Thyroid gland (tissue), 4 donors: ENCODE measurements at regions not wholly inside any gene's neighbourhood (a gene's known extent, or its start where the extent isn't known, plus 50 kb on each side); places are given as distances from the start of the nearest gene placed in this dataset.

Source experiments
- DNase-seq, 2 donors: peaks; one replicate each; pipeline ENCODE4 v3.0.0-alpha.2; 2019
- H3K27ac ChIP-seq, 3 donors: fragments of 200-600 bp; sonication (generic); 1 replicate in 2 of 3; 2 replicates in 1 of 3; pipeline ENCODE4 v1.5.1; 2016 to 2019; ENCODE audit warnings: mild to moderate bottlenecking in 1 of 3, moderate library complexity in 1 of 3
- H3K27me3 ChIP-seq: fragments of 200-600 bp; sonication (generic); one replicate; pipeline ENCODE4 v1.5.1; 2019
- H3K36me3 ChIP-seq, 2 donors: fragments of 200-600 bp; sonication (generic); one replicate each; pipeline ENCODE4 v1.5.1; 2016 to 2019
- H3K4me1 ChIP-seq, 2 donors: fragments of 200-600 bp; sonication (generic); one replicate each; pipeline ENCODE4 v1.5.1; 2017 to 2019
- H3K4me3 ChIP-seq, 3 donors: fragments of 200-600 bp; sonication (generic); replicated peaks in 1 of 3; 1 replicate in 2 of 3; 2 replicates in 1 of 3; pipeline ENCODE4 v1.5.1; 2016; ENCODE audit warnings: mild to moderate bottlenecking in 1 of 3
- H3K9me3 ChIP-seq: fragments of 200-600 bp; sonication (generic); one replicate; pipeline ENCODE4 v1.5.1; 2017
- POLR2A ChIP-seq, 2 donors: fragments of 450-650 bp; IDR thresholded peaks; one replicate each; pipeline ENCODE4 v1.6.1; 2017; ENCODE audit warnings: antibody characterized with exemption in 2 of 2, mild to moderate bottlenecking in 2 of 2, moderate library complexity in 1 of 2
- WGBS, 2 donors: methylation state at CpG; one replicate each; pipeline ENCODE4 v1.1.5; 2017; 5-methylcytosine and 5-hydroxymethylcytosine counted together
- intact Hi-C: fragments of 100-400 bp; cut with DNase I; formaldehyde crosslinking; loops from one replicate; pipeline ENCODE4 v1.15.1; 2023
- TF ChIP-seq, protein P1 (sequence below), 6 experiments: fragments of 200-600 bp in 3 of 6; fragments of 450-650 bp in 3 of 6; sonication (generic) in 3 of 6; IDR thresholded peaks; one replicate each; pipeline ENCODE4 v1.5.1; 2016 to 2019; ENCODE audit warnings: antibody characterized with exemption in 6 of 6, mild to moderate bottlenecking in 2 of 6, inconsistent platforms in 1 of 6, moderate library complexity in 1 of 6

DNA sequence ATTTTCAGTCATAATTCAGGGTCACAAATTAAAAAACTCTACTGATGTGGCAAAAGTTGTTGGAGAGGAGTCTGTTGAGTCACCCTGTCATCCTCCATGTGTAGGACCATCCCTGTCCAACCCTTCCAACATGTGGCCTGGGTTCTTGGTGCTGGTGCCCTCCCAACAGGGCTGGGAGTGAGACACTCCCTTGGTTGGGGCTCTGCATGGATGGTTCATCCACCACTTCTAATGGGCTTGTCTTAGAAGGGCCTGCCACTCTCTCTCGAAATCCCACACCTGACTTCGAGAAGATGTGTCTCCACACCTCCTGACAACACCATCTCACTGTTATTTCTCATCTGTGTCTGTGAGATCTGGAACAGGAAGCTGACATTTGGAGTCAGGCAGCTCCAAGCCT, 312.2 kb upstream of the IRX4 start:
- Histone ChIP-seq H3K27me3 (no peaks in the 10 kb centered on the region), H3K4me3 (no peak overlapping the region), H3K27ac (no peak overlapping the region), H3K36me3 (no peaks in the 10 kb centered on the region), H3K9me3 (no peaks in the 10 kb centered on the region), H3K4me1 (peaks cover 12 to 14% of the 10 kb centered on the region in 2 donors)
- no peak for DNase-seq
- TF ChIP-seq, protein P1, sequence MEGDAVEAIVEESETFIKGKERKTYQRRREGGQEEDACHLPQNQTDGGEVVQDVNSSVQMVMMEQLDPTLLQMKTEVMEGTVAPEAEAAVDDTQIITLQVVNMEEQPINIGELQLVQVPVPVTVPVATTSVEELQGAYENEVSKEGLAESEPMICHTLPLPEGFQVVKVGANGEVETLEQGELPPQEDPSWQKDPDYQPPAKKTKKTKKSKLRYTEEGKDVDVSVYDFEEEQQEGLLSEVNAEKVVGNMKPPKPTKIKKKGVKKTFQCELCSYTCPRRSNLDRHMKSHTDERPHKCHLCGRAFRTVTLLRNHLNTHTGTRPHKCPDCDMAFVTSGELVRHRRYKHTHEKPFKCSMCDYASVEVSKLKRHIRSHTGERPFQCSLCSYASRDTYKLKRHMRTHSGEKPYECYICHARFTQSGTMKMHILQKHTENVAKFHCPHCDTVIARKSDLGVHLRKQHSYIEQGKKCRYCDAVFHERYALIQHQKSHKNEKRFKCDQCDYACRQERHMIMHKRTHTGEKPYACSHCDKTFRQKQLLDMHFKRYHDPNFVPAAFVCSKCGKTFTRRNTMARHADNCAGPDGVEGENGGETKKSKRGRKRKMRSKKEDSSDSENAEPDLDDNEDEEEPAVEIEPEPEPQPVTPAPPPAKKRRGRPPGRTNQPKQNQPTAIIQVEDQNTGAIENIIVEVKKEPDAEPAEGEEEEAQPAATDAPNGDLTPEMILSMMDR (IDR thresholded peaks at IDR 0.05) = no peak
- no peak for TF ChIP-seq POLR2A (IDR thresholded peaks at IDR 0.05)
- 80 to 89% methylated on average over 1 to 2 of the region's 2 CpGs for WGBS, 2 donors
- intact Hi-C loops = no loop called here

DNA sequence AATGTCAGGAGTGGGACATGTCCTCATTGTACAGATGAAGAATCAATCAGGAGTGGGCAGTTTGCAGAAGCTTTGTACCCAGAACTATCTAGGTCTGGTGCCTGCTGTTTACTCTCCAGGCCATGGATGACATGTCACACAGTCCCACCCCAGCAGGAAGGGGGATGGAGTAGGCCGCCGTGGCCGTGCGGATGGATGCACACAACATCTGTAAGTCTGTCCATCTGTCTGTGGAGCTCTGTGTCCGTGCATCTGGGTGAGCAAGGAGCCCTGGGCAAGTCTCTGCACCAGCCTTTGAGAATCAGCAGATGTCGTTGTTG, 311.5 kb upstream of the IRX4 start:
- intact Hi-C loops = no loop called here
- 79 to 92% methylated on average over 6 of the region's 6 CpGs for WGBS, 2 donors

GRCh38 chr5:2193542-2194235, 311.0 kb upstream of the IRX4 start:
- WGBS, 2 donors = 80% methylated on average over 10 to 11 of the region's 11 CpGs
- H3K9me3 ChIP-seq = no peaks in the 10 kb centered on the region
- no peaks in the 10 kb centered on the region for H3K27me3 ChIP-seq
- DNase-seq = no peak
- TF ChIP-seq POLR2A (IDR thresholded peaks at IDR 0.05) = no peak
- TF ChIP-seq, protein P1 (IDR thresholded peaks at IDR 0.05) = no peak
- H3K4me1 ChIP-seq = peaks cover 12 to 14% of the 10 kb centered on the region in 2 donors
- no peak overlapping the region for H3K27ac ChIP-seq
- intact Hi-C loops = no loop called here
- no peaks in the 10 kb centered on the region for H3K36me3 ChIP-seq
- H3K4me3 ChIP-seq = no peak overlapping the region

More for the DNA sequence above, 311.5 kb upstream of the IRX4 start:
- no peak overlapping the region for H3K4me3 ChIP-seq
- no peaks in the 10 kb centered on the region for H3K36me3 ChIP-seq
- H3K9me3 ChIP-seq = no peaks in the 10 kb centered on the region
- no peaks in the 10 kb centered on the region for H3K27me3 ChIP-seq
- no peak overlapping the region for H3K27ac ChIP-seq
- H3K4me1 ChIP-seq = peaks cover 12 to 14% of the 10 kb centered on the region in 2 donors
- no peak for DNase-seq
- no peak for TF ChIP-seq POLR2A (IDR thresholded peaks at IDR 0.05)
- TF ChIP-seq, protein P1 (IDR thresholded peaks at IDR 0.05) = no peak

DNA sequence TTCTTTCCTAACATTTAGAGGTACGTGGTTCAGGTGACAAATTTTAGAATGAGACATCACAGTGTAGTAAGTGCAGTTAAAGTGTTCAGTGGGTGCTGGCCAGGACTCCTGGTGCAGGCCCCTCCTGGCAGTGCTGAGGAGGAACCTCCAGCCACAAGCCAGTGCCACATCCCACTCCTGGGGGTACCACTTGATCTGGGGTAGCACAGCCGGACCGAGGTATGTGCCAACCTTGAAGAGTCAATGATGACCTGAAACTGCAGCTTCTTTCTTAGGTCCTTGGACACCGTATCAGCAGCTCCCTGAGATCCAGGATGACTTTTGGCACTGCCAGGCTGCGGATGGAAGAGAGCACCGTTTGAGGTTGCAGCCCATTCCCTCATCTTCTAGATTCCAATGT, 310.4 kb upstream of the IRX4 start:
- TF ChIP-seq POLR2A (IDR thresholded peaks at IDR 0.05) = no peak
- TF ChIP-seq, protein P1 (IDR thresholded peaks at IDR 0.05) = no peak
- Histone ChIP-seq H3K36me3 (no peaks in the 10 kb centered on the region), H3K4me1 (peaks cover 12 to 14% of the 10 kb centered on the region in 2 donors), H3K4me3 (no peak overlapping the region), H3K27me3 (no peaks in the 10 kb centered on the region), H3K27ac (no peak overlapping the region), H3K9me3 (no peaks in the 10 kb centered on the region)
- DNase-seq = no peak
- intact Hi-C loops = no loop called here
- WGBS, 2 donors = 87 to 91% methylated on average over 6 of the region's 6 CpGs

GRCh38 chr5:2192496-2192895, 309.8 kb upstream of the IRX4 start:
- TF ChIP-seq, protein P1 (IDR thresholded peaks at IDR 0.05) = no peak
- no peak for TF ChIP-seq POLR2A (IDR thresholded peaks at IDR 0.05)
- H3K27ac ChIP-seq = no peak overlapping the region
- H3K36me3 ChIP-seq = no peaks in the 10 kb centered on the region
- no peak for DNase-seq
- H3K9me3 ChIP-seq = no peaks in the 10 kb centered on the region
- intact Hi-C loops = no loop called here
- H3K4me1 ChIP-seq = peaks cover 8 to 14% of the 10 kb centered on the region in 2 donors
- H3K27me3 ChIP-seq = no peaks in the 10 kb centered on the region
- WGBS, 2 donors = 74 to 93% methylated on average over 4 to 8 of the region's 8 CpGs
- H3K4me3 ChIP-seq = no peak overlapping the region
